Right lobe of liver (tissue), 4 donors: ENCODE measurements at regions not wholly inside any gene's neighbourhood (a gene's known extent, or its start where the extent isn't known, plus 50 kb on each side); places are given as distances from the start of the nearest gene placed in this dataset.

Experiments used
- CTCF ChIP-seq, 4 donors: fragments of 200-600 bp in 3 of 4; fragments of 450-650 bp in 1 of 4; IDR thresholded peaks; one replicate each; pipeline versions ENCODE4 v1.5.1 to v1.8.0; 2016 to 2022; ENCODE audit warnings: antibody characterized with exemption in 4 of 4, mild to moderate bottlenecking in 2 of 4
- POLR2A ChIP-seq: fragments of 450-650 bp; IDR thresholded peaks from one replicate; pipeline ENCODE4 v1.6.1; 2017; ENCODE audit warnings: antibody characterized with exemption, mild to moderate bottlenecking
- donor health status: DM: no; HTN: no; CAD: no.
- donor health status: DM: no; HTN: no; CAD: no.
- donor health status: DM: no; HTN: yes; CAD: no.

- TF ChIP-seq CTCF (IDR thresholded peaks at IDR 0.05) = no peak
- TF ChIP-seq POLR2A = no peak
These were observed 209.6 kb upstream of the TLL1 start for GRCh38 chr4:165663411-165663810.
